ENCODE measurements at regions not wholly inside any gene's neighbourhood (a gene's known extent, or its start where the extent isn't known, plus 50 kb on each side); places are given as distances from the start of the nearest gene placed in this dataset.

DNA sequence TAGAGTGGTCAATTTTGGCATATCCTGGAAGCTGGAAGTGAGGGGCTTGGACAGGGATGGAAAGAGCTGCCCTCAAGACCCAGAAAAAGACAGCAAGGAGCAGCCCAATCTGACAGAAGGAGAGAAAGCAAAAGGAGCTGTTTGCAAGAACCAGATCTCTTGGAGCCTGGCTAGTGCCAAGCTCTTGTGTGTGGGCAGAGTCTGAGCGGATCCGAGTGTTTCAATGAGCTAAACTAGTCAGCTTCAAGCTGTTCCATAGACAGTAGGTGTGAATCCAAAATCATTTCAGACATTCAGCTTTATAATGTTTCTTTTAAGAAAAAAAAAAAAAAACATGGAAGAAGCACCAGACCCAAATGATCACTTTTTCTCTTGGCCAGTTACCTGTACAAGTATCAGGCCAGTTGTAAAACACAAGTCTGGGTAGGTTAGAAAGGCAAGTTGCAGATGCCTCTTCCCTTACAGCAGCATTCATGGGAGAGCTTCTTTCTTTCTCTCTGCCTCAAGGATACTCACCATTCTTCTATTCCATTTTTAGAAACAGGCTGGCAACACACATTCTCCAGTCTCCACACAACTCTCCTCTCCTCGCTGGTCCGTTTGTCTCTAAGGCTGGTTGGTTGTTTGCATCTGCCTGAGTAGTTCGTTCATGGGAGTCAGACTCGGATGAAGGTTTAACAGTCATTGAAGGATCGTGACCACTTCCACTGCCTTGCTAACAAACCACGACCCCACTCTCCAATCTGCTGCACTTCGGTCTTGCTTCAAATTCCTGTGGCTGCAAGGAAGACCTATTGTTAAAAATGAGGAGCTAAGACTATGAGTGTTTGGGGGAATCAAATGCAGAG is 105.2 kb upstream of the GATB start:
- no peak overlapping the region for H3K4me3 ChIP-seq
- no peaks in the 10 kb centered on the region for H3K36me3 ChIP-seq
- H3K4me1 ChIP-seq = peaks cover 0 to 29% (median 16%) of the 10 kb centered on the region in 9 donors
- ATAC-seq (peak in 3 of 8 donors; percentile 5 to 31 (median 31)), DNase-seq (no peak)
- intact Hi-C loops (cut with DNase I) = no loop called here
- H3K27ac ChIP-seq = no peak overlapping the region
- no peaks in the 10 kb centered on the region for H3K27me3 ChIP-seq
- 74 to 77% methylated on average over 9 of the region's 9 CpGs for WGBS, 2 donors
- peaks cover 0 to 10% (median 0%) of the 10 kb centered on the region in 11 donors for H3K9me3 ChIP-seq
- TF ChIP-seq CTCF (IDR thresholded peaks at IDR 0.05) = no peak

DNA sequence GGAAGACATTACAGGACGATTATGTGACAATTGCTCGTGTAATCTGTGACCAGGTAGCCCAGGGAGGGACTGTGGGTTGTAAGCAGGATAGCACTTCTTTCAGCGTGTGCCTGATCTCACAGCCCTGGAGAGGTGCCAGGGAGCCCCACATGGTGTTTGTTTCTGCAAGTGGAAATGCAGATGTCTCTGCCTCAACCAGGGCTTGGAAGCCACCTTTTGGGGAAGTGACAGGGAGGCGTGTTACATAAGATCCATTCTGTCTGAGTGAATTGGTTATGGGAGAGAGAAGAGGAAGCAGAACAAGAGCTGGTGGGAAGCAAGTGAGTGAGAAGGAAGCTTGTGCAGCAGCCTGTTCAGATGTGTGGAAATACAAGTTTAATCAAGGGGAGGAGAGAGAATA is 104.5 kb upstream of the GATB start:
- no peak for TF ChIP-seq CTCF (IDR thresholded peaks at IDR 0.05)
- ATAC-seq (peak; percentile 43 to 86 (median 78)), DNase-seq (peak; percentile 53 to 55)
- H3K4me1 ChIP-seq = peaks cover 0 to 29% (median 16%) of the 10 kb centered on the region in 9 donors
- no peak overlapping the region for H3K4me3 ChIP-seq
- H3K9me3 ChIP-seq = peaks cover 0 to 10% (median 0%) of the 10 kb centered on the region in 11 donors
- H3K27ac ChIP-seq = no peak overlapping the region
- intact Hi-C loops (cut with DNase I) = no loop called here
- H3K27me3 ChIP-seq = no peaks in the 10 kb centered on the region
- 26 to 39% methylated on average over 4 of the region's 4 CpGs for WGBS, 2 donors
- no peaks in the 10 kb centered on the region for H3K36me3 ChIP-seq

DNA sequence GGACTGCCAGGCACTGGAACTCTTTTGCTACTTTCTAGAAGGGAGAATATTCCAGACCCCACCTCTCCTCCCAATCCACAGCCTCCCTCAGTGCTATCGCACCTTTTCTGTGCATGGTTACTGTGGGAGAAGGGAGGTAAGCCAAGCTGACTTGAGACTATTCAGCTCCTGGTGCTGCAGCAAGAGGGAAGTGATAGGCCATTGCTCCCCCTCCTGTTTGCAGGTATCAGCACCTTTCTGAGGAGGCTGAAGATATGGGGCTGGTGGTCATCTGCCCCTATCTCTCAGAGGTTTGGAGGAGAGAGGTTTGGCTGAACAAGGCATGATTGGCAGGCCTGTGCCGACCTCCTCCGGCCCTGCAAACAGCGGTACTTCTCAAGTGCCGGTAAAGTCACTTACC is 103.3 kb upstream of the GATB start:
- WGBS, 2 donors = 77 to 96% methylated on average over 5 of the region's 5 CpGs
- ATAC-seq = no peak

DNA sequence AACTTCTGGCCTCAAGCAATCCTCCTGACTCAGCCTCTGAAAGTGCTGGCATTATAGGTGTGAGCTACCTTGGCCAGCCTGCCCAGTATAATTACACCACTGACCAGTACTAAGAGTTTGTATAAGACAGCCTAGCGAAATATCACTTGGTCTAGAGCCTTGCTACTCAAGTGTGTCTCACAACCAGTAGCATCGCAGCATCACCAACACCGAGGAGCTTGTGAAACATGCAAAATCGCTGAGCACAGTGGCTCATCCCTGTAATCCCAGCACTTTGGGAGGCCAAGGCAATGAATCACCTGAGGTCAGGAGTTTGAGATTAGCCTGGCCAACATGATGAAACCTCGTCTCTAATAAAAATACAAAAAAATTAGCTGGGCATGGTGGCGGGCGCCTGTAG is 102.0 kb upstream of the GATB start:
- Histone ChIP-seq H3K27me3 (no peaks in the 10 kb centered on the region), H3K9me3 (peaks cover 0 to 2% (median 0%) of the 10 kb centered on the region in 11 donors), H3K4me1 (peaks cover 0 to 29% (median 16%) of the 10 kb centered on the region in 9 donors), H3K4me3 (no peak overlapping the region), H3K36me3 (no peaks in the 10 kb centered on the region), H3K27ac (no peak overlapping the region)
- 85 to 93% methylated on average over 7 of the region's 7 CpGs for WGBS, 2 donors
- TF ChIP-seq CTCF (IDR thresholded peaks at IDR 0.05) = no peak
- DNase-seq (no peak), ATAC-seq (no peak)
- intact Hi-C loops (cut with DNase I) = no loop called here

More for the DNA sequence above, 103.3 kb upstream of the GATB start:
- peaks cover 0 to 29% (median 16%) of the 10 kb centered on the region in 9 donors for H3K4me1 ChIP-seq
- no peaks in the 10 kb centered on the region for H3K36me3 ChIP-seq
- H3K9me3 ChIP-seq = peaks cover 0 to 10% (median 0%) of the 10 kb centered on the region in 11 donors
- intact Hi-C loops (cut with DNase I) = no loop called here
- no peak overlapping the region for H3K4me3 ChIP-seq
- no peak overlapping the region for H3K27ac ChIP-seq
- no peaks in the 10 kb centered on the region for H3K27me3 ChIP-seq
- DNase-seq = no peak
- TF ChIP-seq CTCF (IDR thresholded peaks at IDR 0.05) = no peak

Data from heart right ventricle (tissue), 16 donors.